D721Med (cell line): ENCODE measurements at regions not wholly inside any gene's neighbourhood (a gene's known extent, or its start where the extent isn't known, plus 50 kb on each side); places are given as distances from the start of the nearest gene placed in this dataset.

ENCODE experiments used
- DNase-seq: peaks from one replicate; pipeline ENCODE4 v3.0.0; 2011; ENCODE audit warnings: low spot score; ENCODE audit not compliant: insufficient read length
- FAIRE-seq: peaks from 2 replicates; lab custom pipeline; 2011; peaks lifted over from hg19 to GRCh38; lab: Jason Lieb, UNC
- TF ChIP-seq, protein P1 (sequence below): IDR thresholded peaks from 2 replicates; pipeline ENCODE4 v1.5.1; 2012; ENCODE audit warnings: mild to moderate bottlenecking, control low read depth; ENCODE audit not compliant: insufficient read depth; ENCODE audit errors: missing control alignments

DNA sequence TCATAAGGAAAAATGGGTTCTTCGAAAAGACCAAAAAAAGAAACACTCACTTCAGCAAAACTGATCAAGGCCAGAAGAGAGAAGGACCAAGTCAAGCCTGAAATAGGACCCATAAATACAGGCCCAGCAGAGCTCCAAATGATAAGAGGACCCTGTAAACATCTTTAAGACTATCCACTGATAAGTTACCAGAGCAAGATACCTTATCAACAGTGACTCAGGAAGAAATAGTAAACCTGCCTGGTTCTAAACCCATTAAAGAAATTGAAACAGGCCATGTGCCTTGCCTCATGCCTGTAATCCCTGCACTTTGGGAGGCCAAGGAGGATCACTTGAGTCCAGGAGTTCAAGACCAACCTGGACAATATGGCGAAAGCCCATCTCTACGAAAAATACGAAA is 81.8 kb upstream of the ERRFI1 start:
- FAIRE-seq, result no peak
- TF ChIP-seq, protein P1, sequence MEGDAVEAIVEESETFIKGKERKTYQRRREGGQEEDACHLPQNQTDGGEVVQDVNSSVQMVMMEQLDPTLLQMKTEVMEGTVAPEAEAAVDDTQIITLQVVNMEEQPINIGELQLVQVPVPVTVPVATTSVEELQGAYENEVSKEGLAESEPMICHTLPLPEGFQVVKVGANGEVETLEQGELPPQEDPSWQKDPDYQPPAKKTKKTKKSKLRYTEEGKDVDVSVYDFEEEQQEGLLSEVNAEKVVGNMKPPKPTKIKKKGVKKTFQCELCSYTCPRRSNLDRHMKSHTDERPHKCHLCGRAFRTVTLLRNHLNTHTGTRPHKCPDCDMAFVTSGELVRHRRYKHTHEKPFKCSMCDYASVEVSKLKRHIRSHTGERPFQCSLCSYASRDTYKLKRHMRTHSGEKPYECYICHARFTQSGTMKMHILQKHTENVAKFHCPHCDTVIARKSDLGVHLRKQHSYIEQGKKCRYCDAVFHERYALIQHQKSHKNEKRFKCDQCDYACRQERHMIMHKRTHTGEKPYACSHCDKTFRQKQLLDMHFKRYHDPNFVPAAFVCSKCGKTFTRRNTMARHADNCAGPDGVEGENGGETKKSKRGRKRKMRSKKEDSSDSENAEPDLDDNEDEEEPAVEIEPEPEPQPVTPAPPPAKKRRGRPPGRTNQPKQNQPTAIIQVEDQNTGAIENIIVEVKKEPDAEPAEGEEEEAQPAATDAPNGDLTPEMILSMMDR, result no peak
- DNase-seq, result no peak

DNA sequence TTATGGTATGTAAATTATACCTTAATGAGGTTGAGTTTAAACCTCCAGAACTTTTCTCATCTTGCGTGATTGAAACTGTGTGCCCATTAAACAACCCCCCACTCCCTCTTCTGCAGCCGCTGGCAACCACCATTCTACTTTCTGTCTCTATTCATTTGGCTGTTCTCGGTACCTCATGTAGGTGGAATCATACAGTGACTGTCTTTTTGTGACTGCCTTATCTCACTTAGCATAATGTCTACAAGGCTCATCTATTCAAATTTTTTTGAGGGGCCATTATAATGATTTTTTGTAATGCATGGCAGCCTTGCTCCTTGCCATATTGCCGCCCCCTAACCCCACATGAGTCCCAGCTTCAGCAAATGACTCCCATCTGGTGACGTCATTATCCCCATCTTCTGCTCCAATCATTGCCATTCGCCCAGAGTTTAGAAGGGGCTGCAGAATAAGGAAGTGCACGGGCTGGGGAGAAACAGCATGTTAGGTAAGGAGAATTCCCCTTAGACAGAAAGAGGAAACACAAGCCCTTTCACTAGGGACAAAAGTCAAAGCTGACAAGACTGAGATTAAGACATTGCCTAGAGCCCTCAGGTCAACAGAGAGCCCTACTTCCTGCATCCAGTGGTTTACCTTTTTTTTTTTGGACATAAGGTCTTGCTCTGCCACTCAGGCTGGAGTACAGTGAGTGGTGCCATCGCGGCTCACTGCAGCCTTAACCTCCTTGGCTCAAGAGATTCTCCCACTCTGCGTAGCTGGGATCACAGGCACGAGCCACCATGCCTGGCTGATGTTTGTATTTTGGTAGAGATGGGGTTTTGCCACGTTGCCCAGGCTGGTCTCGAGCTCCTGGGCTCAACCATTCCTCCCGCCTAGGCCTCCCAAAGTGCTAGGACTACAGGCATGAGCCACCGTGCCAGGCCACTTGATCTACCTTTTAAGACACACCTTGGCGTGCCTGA is 78.4 kb upstream of the ERRFI1 start:
- TF ChIP-seq, protein P1, result no peak
- DNase-seq (no peak), FAIRE-seq (no peak)

DNA sequence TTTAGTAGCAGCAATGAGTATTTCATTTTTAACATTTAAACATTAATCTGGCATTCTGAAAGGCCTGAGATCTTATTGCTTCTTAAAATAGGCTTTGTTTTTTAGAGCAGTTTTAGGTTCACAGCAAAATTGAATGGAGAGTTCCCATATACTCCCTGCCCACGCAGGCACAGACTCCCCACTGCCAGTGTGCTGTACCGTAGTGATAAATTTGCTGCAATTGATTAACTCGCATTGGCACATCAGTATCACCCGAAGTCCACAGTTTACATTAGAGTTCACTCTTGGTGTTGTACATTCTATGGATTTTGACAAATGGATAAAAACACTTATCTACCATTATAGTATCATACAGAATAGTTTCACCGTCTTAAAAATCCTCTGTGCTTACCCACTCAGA is 71.8 kb upstream of the ERRFI1 start:
- FAIRE-seq (no peak), DNase-seq (no peak)
- TF ChIP-seq, protein P1, result no peak

DNA sequence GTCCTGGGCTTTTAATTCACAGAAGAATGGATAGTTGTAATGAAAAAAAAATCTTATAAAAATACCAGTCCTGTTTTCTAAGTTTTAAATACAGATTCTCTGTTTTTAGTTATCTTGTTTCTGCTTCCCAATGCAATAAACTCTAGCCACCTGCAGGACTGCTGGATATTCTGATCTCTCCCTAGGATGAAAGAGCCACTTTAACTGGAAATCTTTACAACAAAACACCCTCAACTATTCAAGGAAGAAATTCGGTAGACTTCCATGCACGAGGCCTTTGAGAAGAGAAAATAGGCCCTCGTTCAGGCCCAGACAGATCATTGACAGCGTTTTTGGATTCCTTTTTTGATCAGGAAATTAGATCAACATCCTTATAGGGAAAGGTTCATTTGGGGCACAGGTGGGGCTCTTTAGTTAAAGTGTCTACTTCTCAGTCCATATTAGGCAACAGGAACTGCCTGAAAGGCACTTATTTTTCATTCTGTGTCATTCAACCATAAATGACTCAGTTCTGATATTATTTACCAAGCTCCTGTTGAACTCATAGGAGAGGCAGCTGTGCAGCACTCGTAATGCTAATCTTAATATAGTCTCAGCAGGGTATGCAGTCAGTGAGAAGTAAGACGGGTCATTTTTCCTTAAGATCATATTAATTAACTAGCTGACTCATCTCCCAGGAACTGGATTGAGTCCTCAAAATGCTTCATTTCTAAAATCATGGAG is 71.1 kb upstream of the ERRFI1 start:
- FAIRE-seq (no peak), DNase-seq (no peak)
- TF ChIP-seq, protein P1, result no peak

DNA sequence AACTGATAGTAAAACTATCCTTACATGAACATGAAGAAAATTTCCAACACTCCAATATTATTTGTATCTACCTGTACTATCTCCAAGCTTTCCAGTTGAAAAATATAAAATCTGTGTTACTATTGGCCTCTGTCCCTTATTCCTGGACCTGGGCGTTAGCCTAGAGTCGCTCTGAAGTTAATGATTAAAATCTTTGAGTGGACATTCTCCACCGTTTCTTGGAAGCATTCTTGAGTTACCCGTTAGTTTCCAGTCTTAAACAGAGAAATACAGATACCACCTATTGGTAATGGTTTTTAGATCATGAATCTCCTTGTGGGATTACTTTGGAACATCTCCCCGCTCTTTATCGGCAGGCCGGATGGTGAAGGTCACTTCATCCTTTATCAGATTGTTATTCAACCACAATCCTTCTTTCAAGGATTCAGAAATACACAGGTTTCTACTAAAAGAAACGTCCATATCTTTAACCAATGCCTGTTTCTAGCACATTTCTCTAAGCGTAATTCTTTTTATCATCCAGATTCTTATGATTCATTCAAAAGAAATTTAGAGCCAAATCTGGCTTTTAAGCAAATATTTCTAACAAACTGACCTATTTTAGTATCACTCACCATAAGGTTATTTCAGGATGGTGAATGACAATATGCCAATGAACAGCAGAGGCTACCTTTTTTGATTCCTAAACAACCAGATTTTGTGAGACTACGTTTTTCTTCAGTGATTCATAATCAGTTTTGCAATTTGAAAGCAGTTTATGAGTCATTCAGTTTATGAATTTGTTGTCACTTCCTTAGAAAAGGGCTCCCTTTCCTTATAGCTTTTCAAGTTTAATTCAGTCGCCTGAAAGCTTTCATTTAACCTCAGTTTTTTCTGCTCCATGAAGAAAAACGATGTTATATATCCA is 70.2 kb upstream of the ERRFI1 start:
- FAIRE-seq, result no peak
- TF ChIP-seq, protein P1, result no peak

DNA sequence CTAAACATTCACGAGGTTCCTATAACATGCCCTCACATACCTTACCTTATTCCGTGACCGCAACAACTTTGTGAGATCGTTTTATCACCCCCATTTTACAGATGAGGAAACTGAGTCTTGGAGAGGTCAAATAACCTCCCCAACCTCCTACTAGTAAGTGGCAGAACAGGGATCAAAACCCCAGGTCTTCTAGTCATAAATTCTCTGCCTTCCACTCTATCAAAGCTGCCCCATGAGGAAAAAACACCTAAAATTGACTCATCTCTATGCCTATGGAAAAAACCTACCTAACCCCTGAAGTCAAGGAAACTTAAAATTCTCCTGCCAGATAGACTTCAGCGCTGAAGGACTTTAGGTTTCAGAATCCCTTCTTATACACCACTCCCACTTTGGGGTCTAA is 69.5 kb upstream of the ERRFI1 start:
- TF ChIP-seq, protein P1, result no peak
- FAIRE-seq, result no peak

More for the DNA sequence above, 70.2 kb upstream of the ERRFI1 start:
- DNase-seq, result no peak

More for the DNA sequence above, 69.5 kb upstream of the ERRFI1 start:
- no peak for DNase-seq
